Ishikawa (cell line): ENCODE measurements at regions not wholly inside any gene's neighbourhood (a gene's known extent, or its start where the extent isn't known, plus 50 kb on each side); places are given as distances from the start of the nearest gene placed in this dataset.

Experiments used
- CEBPB ChIP-seq: IDR thresholded peaks from 2 replicates; pipeline ENCODE4 v1.6.1; 2012
- CREB1 ChIP-seq: IDR thresholded peaks from 2 replicates; pipeline ENCODE4 v1.6.1; 2012; ENCODE audit warnings: low read depth
- MAX ChIP-seq: IDR thresholded peaks from 2 replicates; pipeline ENCODE4 v1.6.1; 2012
- REST ChIP-seq: IDR thresholded peaks from 2 replicates; pipeline ENCODE4 v1.6.1; 2012; ENCODE audit warnings: low read depth, mild to moderate bottlenecking
- TEAD4 ChIP-seq: IDR thresholded peaks from 2 replicates; pipeline ENCODE4 v1.6.1; 2012

DNA sequence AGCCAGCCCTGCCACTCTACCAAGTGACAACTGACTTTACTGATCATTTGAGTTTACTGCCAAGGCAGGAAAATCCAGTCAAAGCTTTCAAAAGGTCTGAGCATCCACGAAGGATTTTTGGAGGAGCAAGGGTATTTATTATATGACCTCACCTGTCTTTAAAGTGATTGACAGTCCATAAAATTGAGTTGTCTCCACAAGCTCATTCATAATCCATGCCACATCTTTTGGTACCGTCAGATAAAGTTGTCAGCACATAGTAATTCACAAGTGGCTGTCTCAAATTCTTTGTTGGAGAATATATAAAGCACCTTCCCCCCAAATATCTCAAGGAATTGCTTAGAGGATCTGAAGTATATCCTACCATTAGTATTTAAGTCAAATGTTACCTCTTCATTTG lies 240.5 kb downstream of the METTL4 start:
- TF ChIP-seq REST (no peak), TEAD4 (no peak), CEBPB (no peak), MAX (no peak), CREB1 (no peak)
